PC-3 (cell line): ENCODE measurements at regions not wholly inside any gene's neighbourhood (a gene's known extent, or its start where the extent isn't known, plus 50 kb on each side); places are given as distances from the start of the nearest gene placed in this dataset.

Experiments used
- ATAC-seq: fragments of 200-7000 bp; cut with Tn5 transposase; 2 replicates; pipeline ENCODE4 v1.9.1; 2020; ENCODE audit warnings: mild to moderate bottlenecking, moderate library complexity
- BruUV-seq: library from RNA; stranded (reverse); fragments of 400-500 nt; replicated peaks from 2 replicates; lab custom pipeline; 2021; lab: Mats Ljungman, UMichigan
- CTCF ChIA-PET: fragments of 300-600 bp; sonication (Branson Sonifier 250); formaldehyde crosslinking; loops from one replicate; lab custom pipeline; 2022; ENCODE audit warnings: antibody characterized with exemption; lab: Charles Lee
- POLR2A ChIA-PET: fragments of 300-600 bp; sonication (Branson Sonifier 250); formaldehyde crosslinking; loops from one replicate; lab custom pipeline; 2022; ENCODE audit warnings: antibody characterized with exemption; ENCODE audit not compliant: unreplicated experiment; lab: Charles Lee
- DNase-seq: peaks from one replicate; pipeline ENCODE4 v3.0.0-alpha.2; 2015
- H2AFZ ChIP-seq: fragments of 300-600 bp; sonication (generic); 2 replicates; pipeline ENCODE4 v1.6.0; 2016; ENCODE audit warnings: antibody characterized with exemption, low read length
- H3F3A ChIP-seq: fragments of 300-600 bp; sonication (generic); one replicate; pipeline ENCODE4 v1.6.0; 2017; ENCODE audit warnings: antibody characterized with exemption, low read length, control low read depth, mild to moderate bottlenecking; ENCODE audit not compliant: unreplicated experiment
- H3K27ac ChIP-seq: fragments of 300-600 bp; sonication (generic); 2 replicates; pipeline ENCODE4 v1.5.1; 2016; ENCODE audit warnings: mild to moderate bottlenecking, low read length
- H3K27me3 ChIP-seq: fragments of 300-600 bp; sonication (generic); 2 replicates; pipeline ENCODE4 v1.6.1; 2016; ENCODE audit warnings: low read length, mixed read lengths
- H3K36me3 ChIP-seq: fragments of 300-600 bp; sonication (generic); 2 replicates; pipeline ENCODE4 v1.6.1; 2016; ENCODE audit warnings: low read depth, mixed run types, low read length, mixed read lengths
- H3K4me1 ChIP-seq: fragments of 300-600 bp; sonication (generic); 2 replicates; pipeline ENCODE4 v1.5.1; 2016; ENCODE audit warnings: low read length; ENCODE audit not compliant: insufficient read depth
- H3K4me2 ChIP-seq: fragments of 300-600 bp; sonication (generic); 2 replicates; pipeline ENCODE4 v1.6.0; 2016; ENCODE audit warnings: low read length
- H3K4me3 ChIP-seq: fragments of 300-600 bp; sonication (generic); 2 replicates; pipeline ENCODE4 v1.5.1; 2016; ENCODE audit warnings: mild to moderate bottlenecking, low read length, mixed read lengths
- H3K79me2 ChIP-seq: fragments of 300-600 bp; sonication (generic); 2 replicates; pipeline ENCODE4 v1.6.1; 2017; ENCODE audit warnings: low read length, mixed read lengths
- H3K9ac ChIP-seq: fragments of 300-600 bp; sonication (generic); 2 replicates; pipeline ENCODE4 v1.6.0; 2016; ENCODE audit warnings: mild to moderate bottlenecking, low read length
- H3K9me2 ChIP-seq: fragments of 300-600 bp; sonication (generic); replicated peaks from 2 replicates; pipeline ENCODE4 v1.6.1; 2016; ENCODE audit warnings: mixed run types, low read length, mixed read lengths
- H3K9me3 ChIP-seq: fragments of 300-600 bp; sonication (generic); 2 replicates; pipeline ENCODE4 v1.6.1; 2016; ENCODE audit warnings: low read length, mixed read lengths
- H4K20me1 ChIP-seq: fragments of 300-600 bp; sonication (generic); 2 replicates; pipeline ENCODE4 v1.6.1; 2016; ENCODE audit warnings: low read length, mixed read lengths
- CTCF ChIP-seq: fragments of 300-600 bp; sonication (generic); conservative IDR thresholded peaks from 2 replicates; pipeline ENCODE4 v1.5.1; 2017; ENCODE audit warnings: antibody characterized with exemption, low read depth, mild to moderate bottlenecking, low read length
- EZH2 ChIP-seq: fragments of 300-600 bp; sonication (generic); IDR thresholded peaks from one replicate; pipeline ENCODE4 v1.6.1; 2017; ENCODE audit warnings: antibody characterized with exemption, mild to moderate bottlenecking, low read length; ENCODE audit not compliant: unreplicated experiment
- EZH2phosphoT487 ChIP-seq: fragments of 300-600 bp; sonication (generic); IDR thresholded peaks from 2 replicates; pipeline ENCODE4 v1.6.1; 2018; ENCODE audit warnings: mild to moderate bottlenecking, antibody characterized with exemption, low read length, borderline replicate concordance
- intact Hi-C: fragments of 100-400 bp; cut with micrococcal nuclease; formaldehyde crosslinking; loops from 2 replicates; pipeline ENCODE4 v1.9.0; 2023

DNA sequence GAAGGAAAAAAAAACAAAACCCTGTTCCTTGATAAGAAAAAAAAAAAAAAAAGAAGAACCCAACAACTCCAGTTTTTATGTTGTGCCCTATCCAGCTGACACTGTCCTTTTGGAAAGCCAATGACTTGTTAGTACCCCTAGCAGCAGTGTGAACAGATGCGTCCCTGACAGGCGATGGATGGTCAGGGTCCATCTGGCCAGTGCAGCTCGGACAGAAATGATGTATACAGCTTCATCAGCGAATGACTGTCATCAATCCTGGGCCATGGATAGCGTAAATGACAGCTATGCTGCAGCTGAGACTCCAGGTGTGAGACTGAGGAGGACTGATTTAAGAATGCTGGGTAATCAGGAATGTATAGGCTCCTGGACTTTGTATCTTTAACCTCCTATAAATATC lies 318.8 kb upstream of the FIGN start:
- H3K9me2 ChIP-seq = no peaks in the 10 kb centered on the region
- no peak for TF ChIP-seq EZH2
- H3K36me3 ChIP-seq = no peaks in the 10 kb centered on the region
- no peak overlapping the region for H3K4me3 ChIP-seq
- H3K27me3 ChIP-seq = peaks cover 69% of the 10 kb centered on the region
- CTCF ChIA-PET = no interaction called here
- ATAC-seq = no peak
- H2AFZ ChIP-seq = no peak overlapping the region
- no peak overlapping the region for H3K27ac ChIP-seq
- H3K79me2 ChIP-seq = no peaks in the 10 kb centered on the region
- H3F3A ChIP-seq = no peaks in the 10 kb centered on the region
- no peaks in the 10 kb centered on the region for H3K9me3 ChIP-seq
- no peaks in the 10 kb centered on the region for H4K20me1 ChIP-seq
- intact Hi-C loops = no loop called here
- no peaks in the 10 kb centered on the region for H3K4me1 ChIP-seq
- no peak overlapping the region for H3K4me2 ChIP-seq
- POLR2A ChIA-PET = no interaction called here
- BruUV-seq = no TSS peak
- no peak overlapping the region for H3K9ac ChIP-seq
- no peak for DNase-seq

DNA sequence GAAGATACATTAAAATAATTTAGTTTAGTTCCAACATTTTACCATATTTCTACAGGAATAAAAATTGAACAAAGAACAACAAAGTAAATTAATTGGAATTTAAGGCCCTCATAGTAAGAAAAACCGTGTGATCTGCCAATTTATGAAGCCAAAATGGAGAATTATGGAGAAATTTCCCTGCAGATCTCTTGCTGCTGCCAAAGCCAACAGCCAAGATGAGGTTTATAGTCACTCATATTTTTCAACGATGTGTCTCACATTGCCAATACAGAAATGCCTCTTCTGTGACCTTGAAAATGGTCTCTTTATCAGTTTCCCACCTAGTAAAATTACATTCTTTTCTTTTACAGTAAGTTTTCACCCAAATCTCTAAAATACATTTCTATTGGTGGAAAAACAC lies 317.2 kb upstream of the FIGN start:
- Histone ChIP-seq H3K36me3 (no peaks in the 10 kb centered on the region), H3K9me2 (no peaks in the 10 kb centered on the region), H3K27ac (no peak overlapping the region), H3K4me1 (no peaks in the 10 kb centered on the region), H3K9me3 (no peaks in the 10 kb centered on the region), H3K4me3 (no peak overlapping the region), H4K20me1 (no peaks in the 10 kb centered on the region), H2AFZ (no peak overlapping the region), H3K27me3 (peaks cover 64% of the 10 kb centered on the region), H3K9ac (no peak overlapping the region), H3K79me2 (no peaks in the 10 kb centered on the region), H3F3A (no peaks in the 10 kb centered on the region), H3K4me2 (no peak overlapping the region)
- CTCF ChIA-PET = no interaction called here
- POLR2A ChIA-PET = no interaction called here
- no peak for ATAC-seq
- no TSS peak for BruUV-seq
- TF ChIP-seq EZH2phosphoT487 = no peak
- no peak for TF ChIP-seq CTCF
- no peak for TF ChIP-seq EZH2
- no peak for DNase-seq
- intact Hi-C loops = no loop called here

- DNase-seq = no peak
- Histone ChIP-seq H3K9me3 (no peaks in the 10 kb centered on the region), H3K79me2 (no peaks in the 10 kb centered on the region), H3K27ac (no peak overlapping the region), H3K36me3 (no peaks in the 10 kb centered on the region), H3K4me3 (no peak overlapping the region), H3K4me2 (no peak overlapping the region), H3F3A (no peaks in the 10 kb centered on the region), H3K9me2 (no peaks in the 10 kb centered on the region), H2AFZ (no peak overlapping the region), H3K27me3 (peaks cover 64% of the 10 kb centered on the region), H4K20me1 (no peaks in the 10 kb centered on the region), H3K9ac (no peak overlapping the region), H3K4me1 (no peaks in the 10 kb centered on the region)
- no TSS peak for BruUV-seq
- intact Hi-C loops = no loop called here
- no peak for ATAC-seq
- TF ChIP-seq EZH2 (no peak), CTCF (no peak), EZH2phosphoT487 (no peak)
- POLR2A ChIA-PET = no interaction called here
- CTCF ChIA-PET = no interaction called here
These were observed 316.2 kb upstream of the FIGN start for GRCh38 chr2:164052006-164052405.
